D721Med (cell line): ENCODE measurements at regions not wholly inside any gene's neighbourhood (a gene's known extent, or its start where the extent isn't known, plus 50 kb on each side); places are given as distances from the start of the nearest gene placed in this dataset.

ENCODE experiments used
- DNase-seq: peaks from one replicate; pipeline ENCODE4 v3.0.0; 2011; ENCODE audit warnings: low spot score; ENCODE audit not compliant: insufficient read length
- FAIRE-seq: peaks from 2 replicates; lab custom pipeline; 2011; peaks lifted over from hg19 to GRCh38; lab: Jason Lieb, UNC
- CTCF ChIP-seq: IDR thresholded peaks from 2 replicates; pipeline ENCODE4 v1.5.1; 2012; ENCODE audit warnings: mild to moderate bottlenecking, control low read depth; ENCODE audit not compliant: insufficient read depth; ENCODE audit errors: missing control alignments

GRCh38 chr6:137650720-137651119, 156.5 kb upstream of the OLIG3 start:
- no peak for TF ChIP-seq CTCF
- DNase-seq (no peak), FAIRE-seq (no peak)

- TF ChIP-seq CTCF = no peak
- FAIRE-seq (no peak), DNase-seq (no peak)
These were observed 157.0 kb upstream of the OLIG3 start for GRCh38 chr6:137651178-137651577.

GRCh38 chr6:137651591-137652335, 157.6 kb upstream of the OLIG3 start:
- TF ChIP-seq CTCF = no peak
- FAIRE-seq (no peak), DNase-seq (no peak)

GRCh38 chr6:137652961-137653705, 158.9 kb upstream of the OLIG3 start:
- no peak for DNase-seq
- TF ChIP-seq CTCF = no peak
- no peak for FAIRE-seq

GRCh38 chr6:137653706-137654059, 159.5 kb upstream of the OLIG3 start:
- FAIRE-seq = no peak
- TF ChIP-seq CTCF = no peak
- DNase-seq = no peak

GRCh38 chr6:137654365-137654981, 160.3 kb upstream of the OLIG3 start:
- DNase-seq = no peak
- no peak for FAIRE-seq
- TF ChIP-seq CTCF = no peak

GRCh38 chr6:137655291-137655690, 161.1 kb upstream of the OLIG3 start:
- TF ChIP-seq CTCF = no peak
- DNase-seq (no peak), FAIRE-seq (no peak)
